ENCODE measurements at regions not wholly inside any gene's neighbourhood (a gene's known extent, or its start where the extent isn't known, plus 50 kb on each side); places are given as distances from the start of the nearest gene placed in this dataset.
"Not testable (repeated sequence)": the region's sequence is repeated elsewhere in the genome, so short reads cannot be mapped to it uniquely, and the experiment has no call there.

GRCh38 chr2:234254783-234255521 lies 204.4 kb downstream of the SPP2 start:
- H3K9ac ChIP-seq (ENCODE audit: low read length), result no peak overlapping the region
- no peaks in the 10 kb centered on the region for H3K27me3 ChIP-seq (replicated peaks; ENCODE audit: control insufficient read depth, insufficient read depth, low read length)
- peaks cover 38% of the 10 kb centered on the region for H3K4me1 ChIP-seq (ENCODE audit: control insufficient read depth, insufficient read depth, low read length)
- no peak overlapping the region for H3K4me3 ChIP-seq (ENCODE audit: low read length)
- H3K9me3 ChIP-seq (ENCODE audit: control insufficient read depth, low read length), result no peaks in the 10 kb centered on the region
- no peaks in the 10 kb centered on the region for H3K36me3 ChIP-seq (ENCODE audit: control insufficient read depth, insufficient read depth, low read length, severe bottlenecking)
- no peak for DNase-seq (ENCODE audit: low read depth)

DNA sequence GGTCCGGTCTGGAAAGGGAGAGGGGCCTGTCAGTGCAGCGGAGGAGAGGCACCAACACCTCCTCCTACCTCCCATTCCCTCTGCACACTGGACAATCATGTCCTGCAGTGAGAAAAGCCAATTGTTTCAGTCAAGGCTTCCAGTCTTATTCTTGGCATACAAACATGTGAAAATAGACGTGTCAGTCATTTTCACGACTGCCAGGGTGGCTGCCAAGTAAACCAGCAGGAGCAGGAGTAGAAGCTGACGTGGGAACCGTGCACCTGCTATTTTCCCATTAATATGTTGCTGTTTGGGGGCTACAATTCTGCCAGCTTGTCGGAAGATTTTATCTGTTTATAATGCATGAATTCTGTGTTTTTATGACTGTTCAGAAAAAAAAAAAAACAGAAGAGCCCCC lies 202.3 kb downstream of the SPP2 start:
- H3K9me3 ChIP-seq (ENCODE audit: control insufficient read depth, low read length), result no peaks in the 10 kb centered on the region
- peaks cover 35% of the 10 kb centered on the region for H3K4me1 ChIP-seq (ENCODE audit: control insufficient read depth, insufficient read depth, low read length)
- H3K9ac ChIP-seq (ENCODE audit: low read length), result no peak overlapping the region
- H3K36me3 ChIP-seq (ENCODE audit: control insufficient read depth, insufficient read depth, low read length, severe bottlenecking), result no peaks in the 10 kb centered on the region
- DNase-seq (ENCODE audit: low read depth), result no peak
- H3K27me3 ChIP-seq (replicated peaks; ENCODE audit: control insufficient read depth, insufficient read depth, low read length), result no peaks in the 10 kb centered on the region
- no peak overlapping the region for H3K4me3 ChIP-seq (ENCODE audit: low read length)

GRCh38 chr2:234251326-234252271 lies 201.1 kb downstream of the SPP2 start:
- Histone ChIP-seq H3K4me3 (ENCODE audit: low read length) (peak overlapping the region; percentile 38), H3K4me1 (ENCODE audit: control insufficient read depth, insufficient read depth, low read length) (peaks cover 32% of the 10 kb centered on the region), H3K27me3 (replicated peaks; ENCODE audit: control insufficient read depth, insufficient read depth, low read length) (no peaks in the 10 kb centered on the region), H3K9ac (ENCODE audit: low read length) (peak overlapping the region; percentile 57), H3K9me3 (ENCODE audit: control insufficient read depth, low read length) (no peaks in the 10 kb centered on the region), H3K36me3 (ENCODE audit: control insufficient read depth, insufficient read depth, low read length, severe bottlenecking) (no peaks in the 10 kb centered on the region)
- DNase-seq (ENCODE audit: low read depth), result peak; percentile 82

DNA sequence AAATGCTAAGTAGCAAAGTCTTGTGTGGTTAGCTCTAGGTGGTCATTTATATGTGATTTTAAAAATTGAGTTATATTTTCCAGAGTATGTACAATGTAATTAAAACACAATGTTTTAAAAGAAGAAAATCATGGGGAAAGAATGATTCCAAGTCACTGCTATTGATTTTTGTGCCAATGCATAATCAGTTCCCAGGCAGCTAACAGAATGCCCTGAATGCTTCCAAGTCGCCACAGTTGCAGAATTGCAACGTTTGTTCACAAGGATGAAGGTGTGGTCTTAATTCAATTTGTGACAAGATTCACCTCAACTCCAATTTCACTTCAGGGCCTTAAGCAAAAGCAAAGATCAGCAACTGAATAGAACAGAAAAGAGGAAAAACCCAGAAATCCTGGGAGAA lies 200.4 kb downstream of the SPP2 start:
- H3K36me3 ChIP-seq (ENCODE audit: control insufficient read depth, insufficient read depth, low read length, severe bottlenecking), result no peaks in the 10 kb centered on the region
- H3K4me3 ChIP-seq (ENCODE audit: low read length), result peak overlapping the region; percentile 38
- no peaks in the 10 kb centered on the region for H3K27me3 ChIP-seq (replicated peaks; ENCODE audit: control insufficient read depth, insufficient read depth, low read length)
- H3K9ac ChIP-seq (ENCODE audit: low read length), result no peak overlapping the region
- no peaks in the 10 kb centered on the region for H3K9me3 ChIP-seq (ENCODE audit: control insufficient read depth, low read length)
- peaks cover 38% of the 10 kb centered on the region for H3K4me1 ChIP-seq (ENCODE audit: control insufficient read depth, insufficient read depth, low read length)
- no peak for DNase-seq (ENCODE audit: low read depth)

DNA sequence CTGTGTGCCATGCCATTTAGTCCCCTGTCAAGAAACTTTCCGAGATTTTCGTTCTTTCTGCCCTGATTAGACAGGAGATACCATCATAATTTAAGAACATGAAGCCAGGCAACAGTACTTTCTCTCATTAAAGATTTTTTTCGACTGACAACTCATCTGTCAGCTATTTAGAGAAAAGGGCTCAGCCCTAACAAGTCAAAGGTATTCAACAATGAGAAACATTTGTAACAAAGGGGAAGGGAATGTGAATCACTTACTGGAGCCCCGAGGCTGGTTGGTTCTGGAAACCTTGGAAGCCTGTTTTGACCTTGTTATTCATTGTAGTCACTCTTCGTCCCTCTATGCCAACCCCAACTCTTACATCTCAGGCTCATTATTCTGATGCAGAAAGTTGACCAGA lies 199.4 kb downstream of the SPP2 start:
- Histone ChIP-seq H3K27me3 (replicated peaks; ENCODE audit: control insufficient read depth, insufficient read depth, low read length) (no peaks in the 10 kb centered on the region), H3K9ac (ENCODE audit: low read length) (no peak overlapping the region), H3K36me3 (ENCODE audit: control insufficient read depth, insufficient read depth, low read length, severe bottlenecking) (no peaks in the 10 kb centered on the region), H3K9me3 (ENCODE audit: control insufficient read depth, low read length) (no peaks in the 10 kb centered on the region), H3K4me3 (ENCODE audit: low read length) (no peak overlapping the region), H3K4me1 (ENCODE audit: control insufficient read depth, insufficient read depth, low read length) (peaks cover 43% of the 10 kb centered on the region)
- DNase-seq (ENCODE audit: low read depth), result peak; percentile 60

DNA sequence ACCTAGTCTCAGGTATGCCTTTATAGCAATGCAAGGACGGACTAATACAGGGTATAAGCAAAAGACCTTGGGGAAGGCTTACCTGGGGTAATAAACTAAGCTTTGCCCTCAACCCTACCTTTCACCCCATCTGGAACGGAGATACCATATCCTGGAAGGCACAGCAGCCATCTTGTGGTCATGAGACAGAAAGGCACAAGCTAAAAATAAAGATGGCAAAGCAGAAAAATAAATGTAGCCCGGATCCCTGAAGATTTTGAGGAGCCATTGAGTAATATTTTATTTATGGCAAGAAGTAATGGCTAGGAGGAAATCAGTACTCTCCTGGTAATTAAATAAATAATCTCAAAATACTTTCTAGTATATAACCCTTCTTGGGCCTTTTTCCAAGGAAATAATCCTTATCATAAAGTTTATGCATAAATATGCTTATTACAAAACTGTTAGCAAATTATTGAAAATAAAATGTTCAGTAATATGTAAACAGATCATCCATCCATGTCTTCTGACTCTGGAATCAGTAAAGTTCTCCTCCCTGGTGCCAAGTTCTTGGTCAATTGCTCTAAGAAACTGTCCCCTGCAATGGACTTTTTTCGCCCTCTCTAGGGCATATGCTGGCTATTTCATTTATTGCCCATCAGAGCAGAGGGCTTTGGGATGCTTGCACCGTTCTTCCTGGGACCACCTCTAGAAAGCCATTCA lies 198.7 kb downstream of the SPP2 start:
- H3K36me3 ChIP-seq (ENCODE audit: control insufficient read depth, insufficient read depth, low read length, severe bottlenecking), result no peaks in the 10 kb centered on the region
- H3K9me3 ChIP-seq (ENCODE audit: control insufficient read depth, low read length), result no peaks in the 10 kb centered on the region
- no peaks in the 10 kb centered on the region for H3K27me3 ChIP-seq (replicated peaks; ENCODE audit: control insufficient read depth, insufficient read depth, low read length)
- no peak overlapping the region for H3K4me3 ChIP-seq (ENCODE audit: low read length)
- peaks cover 45% of the 10 kb centered on the region for H3K4me1 ChIP-seq (ENCODE audit: control insufficient read depth, insufficient read depth, low read length)
- no peak overlapping the region for H3K9ac ChIP-seq (ENCODE audit: low read length)
- DNase-seq (ENCODE audit: low read depth), result no peak

- H3K36me3 ChIP-seq (ENCODE audit: control insufficient read depth, insufficient read depth, low read length, severe bottlenecking); DNase-seq (ENCODE audit: low read depth); H3K9ac ChIP-seq (ENCODE audit: low read length); H3K4me3 ChIP-seq (ENCODE audit: low read length); H3K9me3 ChIP-seq (ENCODE audit: control insufficient read depth, low read length); H3K27me3 ChIP-seq (replicated peaks; ENCODE audit: control insufficient read depth, insufficient read depth, low read length): not testable (repeated sequence)
- H3K4me1 ChIP-seq (ENCODE audit: control insufficient read depth, insufficient read depth, low read length), result peaks cover 49% of the 10 kb centered on the region
These were observed 197.8 kb downstream of the SPP2 start for GRCh38 chr2:234248213-234248710.

GRCh38 chr2:234247453-234248180 lies 197.1 kb downstream of the SPP2 start:
- no peak overlapping the region for H3K9ac ChIP-seq (ENCODE audit: low read length)
- H3K4me3 ChIP-seq (ENCODE audit: low read length), result no peak overlapping the region
- no peaks in the 10 kb centered on the region for H3K9me3 ChIP-seq (ENCODE audit: control insufficient read depth, low read length)
- H3K4me1 ChIP-seq (ENCODE audit: control insufficient read depth, insufficient read depth, low read length), result peaks cover 49% of the 10 kb centered on the region
- H3K27me3 ChIP-seq (replicated peaks; ENCODE audit: control insufficient read depth, insufficient read depth, low read length), result no peaks in the 10 kb centered on the region
- DNase-seq (ENCODE audit: low read depth), result no peak
- no peaks in the 10 kb centered on the region for H3K36me3 ChIP-seq (ENCODE audit: control insufficient read depth, insufficient read depth, low read length, severe bottlenecking)

DNA sequence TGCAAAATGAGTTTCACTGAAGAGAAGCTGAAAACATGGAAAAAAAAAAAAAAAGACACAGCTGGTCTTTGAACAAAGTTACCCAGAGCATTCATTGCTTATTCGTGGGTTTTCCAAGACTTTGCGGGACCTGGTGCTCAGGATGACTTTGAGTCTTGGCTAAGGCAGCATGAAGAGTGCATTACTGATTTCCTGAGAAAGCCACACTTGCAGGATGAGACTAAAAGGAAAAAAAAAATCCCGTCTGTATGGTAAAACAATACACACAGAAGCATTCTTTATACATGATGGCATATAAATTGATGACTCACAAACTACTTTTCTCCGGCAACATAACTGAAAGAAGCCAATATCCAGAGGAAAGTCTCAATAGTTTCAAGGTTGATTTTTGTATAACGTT lies 195.4 kb downstream of the SPP2 start:
- peaks cover 42% of the 10 kb centered on the region for H3K4me1 ChIP-seq (ENCODE audit: control insufficient read depth, insufficient read depth, low read length)
- no peaks in the 10 kb centered on the region for H3K27me3 ChIP-seq (replicated peaks; ENCODE audit: control insufficient read depth, insufficient read depth, low read length)
- H3K36me3 ChIP-seq (ENCODE audit: control insufficient read depth, insufficient read depth, low read length, severe bottlenecking), result no peaks in the 10 kb centered on the region
- no peak overlapping the region for H3K4me3 ChIP-seq (ENCODE audit: low read length)
- no peak overlapping the region for H3K9ac ChIP-seq (ENCODE audit: low read length)
- DNase-seq (ENCODE audit: low read depth), result peak; percentile 82
- no peaks in the 10 kb centered on the region for H3K9me3 ChIP-seq (ENCODE audit: control insufficient read depth, low read length)

DNA sequence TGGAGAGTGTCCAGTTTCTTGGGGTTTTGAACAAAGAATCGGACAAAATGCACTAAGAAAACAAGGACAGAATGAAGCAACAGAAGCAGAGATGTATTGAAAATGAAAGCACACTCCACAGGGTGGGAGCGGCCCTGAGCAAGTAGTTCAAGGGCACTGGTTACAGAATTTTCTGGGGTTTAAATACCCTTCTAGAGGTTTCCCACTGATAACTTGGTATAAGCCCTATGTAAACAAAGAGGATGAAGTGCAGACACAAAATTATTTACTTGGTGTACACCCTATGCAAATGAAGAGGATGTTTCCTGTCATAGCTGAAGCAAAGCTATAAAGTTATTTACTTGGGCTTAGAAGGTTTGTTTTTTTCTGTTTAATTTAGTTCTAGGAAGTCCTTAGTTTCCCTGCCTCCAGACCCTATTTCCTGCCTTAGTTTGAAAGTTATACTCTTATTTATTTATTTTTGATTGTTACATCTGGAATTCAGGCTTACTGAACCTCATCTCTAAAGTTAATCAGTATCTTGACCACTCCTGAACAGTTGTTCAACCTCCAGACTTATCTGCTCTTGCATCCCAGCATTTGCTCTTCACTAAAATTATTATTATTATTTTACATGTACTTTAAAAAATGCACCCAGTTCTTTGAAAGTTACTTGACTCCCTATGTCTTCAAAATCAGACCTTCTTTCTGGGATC lies 193.5 kb downstream of the SPP2 start:
- Histone ChIP-seq H3K36me3 (ENCODE audit: control insufficient read depth, insufficient read depth, low read length, severe bottlenecking) (no peaks in the 10 kb centered on the region), H3K4me3 (ENCODE audit: low read length) (no peak overlapping the region), H3K4me1 (ENCODE audit: control insufficient read depth, insufficient read depth, low read length) (peaks cover 24% of the 10 kb centered on the region), H3K9me3 (ENCODE audit: control insufficient read depth, low read length) (peaks cover 6% of the 10 kb centered on the region), H3K9ac (ENCODE audit: low read length) (no peak overlapping the region), H3K27me3 (replicated peaks; ENCODE audit: control insufficient read depth, insufficient read depth, low read length) (no peaks in the 10 kb centered on the region)
- DNase-seq (ENCODE audit: low read depth), result peak; percentile 49
